GM21723 (cell line): ENCODE measurements at regions not wholly inside any gene's neighbourhood (a gene's known extent, or its start where the extent isn't known, plus 50 kb on each side); places are given as distances from the start of the nearest gene placed in this dataset.

Source experiments
- ATAC-seq: cut with Tn5 transposase; IDR thresholded peaks from one replicate; pipeline ENCODE4 v1.9.1; 2021; ENCODE audit warnings: mild to moderate bottlenecking, moderate library complexity; ENCODE audit not compliant: unreplicated experiment

DNA sequence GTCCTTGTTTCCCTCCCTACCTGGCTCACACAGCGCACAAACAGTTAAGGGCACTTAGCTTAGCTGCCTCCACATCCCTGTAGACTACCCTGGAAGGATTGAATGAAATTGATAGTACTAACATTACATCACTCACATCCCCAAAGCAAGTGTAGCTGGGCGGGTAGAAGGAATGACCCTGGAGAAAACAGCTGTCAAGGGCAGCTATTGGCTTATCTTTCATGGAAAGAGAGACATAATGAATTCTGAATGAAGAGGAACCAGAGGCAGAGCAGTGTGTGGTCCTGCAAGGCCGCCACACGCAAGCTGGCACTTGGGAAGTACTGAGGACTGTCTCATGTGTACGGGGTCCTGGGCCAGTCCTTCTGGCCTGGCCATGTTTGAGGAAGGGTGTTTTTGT, 369.6 kb upstream of the RGMA start:
- no peak for ATAC-seq

GRCh38 chr15:93454788-93455187, 365.8 kb upstream of the RGMA start:
- no peak for ATAC-seq

DNA sequence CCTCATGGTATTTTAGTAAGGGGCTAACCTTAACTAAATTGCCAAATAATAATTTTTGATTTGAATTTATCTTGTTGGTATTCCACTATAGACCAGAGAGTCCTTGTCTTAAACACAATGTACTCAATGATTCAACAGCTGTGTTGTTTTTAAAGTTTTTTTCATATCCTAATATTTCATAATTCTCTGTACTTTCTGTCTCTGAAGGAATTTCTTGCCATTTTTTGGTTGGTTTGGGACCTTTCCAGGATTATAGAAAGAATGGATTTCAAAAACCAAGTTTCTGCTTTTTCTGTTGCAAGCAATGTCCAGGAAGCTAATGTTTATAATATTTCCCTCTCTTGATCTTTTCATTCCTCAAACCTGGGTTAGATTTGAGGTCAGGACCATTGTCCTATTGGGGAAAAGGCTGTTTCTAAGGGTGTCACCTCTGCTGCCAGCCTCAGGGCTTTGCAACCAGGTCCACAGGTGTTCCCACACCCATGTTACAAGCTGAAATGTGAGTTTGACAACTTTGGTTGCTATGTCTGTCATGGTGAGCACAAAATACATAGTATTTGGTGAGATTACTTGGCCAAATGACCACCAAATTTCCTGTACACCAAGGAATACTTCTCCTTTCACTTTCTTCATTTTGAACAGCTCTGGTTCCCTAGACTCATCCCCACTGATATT, 363.7 kb upstream of the RGMA start:
- no peak for ATAC-seq

GRCh38 chr15:93451822-93452221, 362.8 kb upstream of the RGMA start:
- no peak for ATAC-seq

- no peak for ATAC-seq
Measured at GRCh38 chr15:93451265-93451664, 362.3 kb upstream of the RGMA start.

- no peak for ATAC-seq
Measured at GRCh38 chr15:93449798-93450197, 360.8 kb upstream of the RGMA start.

- no peak for ATAC-seq
Measured at GRCh38 chr15:93438310-93438709, 349.3 kb upstream of the RGMA start.

DNA sequence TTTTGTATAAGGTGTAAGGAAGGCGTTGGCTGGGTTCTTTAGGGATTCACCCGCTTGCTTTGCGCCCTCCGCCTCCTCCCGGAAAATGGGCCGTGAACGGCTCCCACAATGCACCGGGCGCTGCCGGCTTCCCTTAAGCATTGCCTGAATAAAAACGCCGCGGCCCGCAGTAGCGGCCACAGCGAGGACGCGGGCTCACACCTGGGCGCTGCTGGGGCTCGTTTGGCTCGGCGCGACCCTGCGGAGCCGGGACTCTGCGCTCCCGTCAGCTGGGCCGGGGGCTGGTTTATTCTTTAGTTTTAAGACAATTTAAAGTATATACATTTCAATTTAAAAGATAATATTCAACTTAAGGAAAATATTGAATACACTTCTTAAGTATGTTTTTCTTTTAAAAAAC, 343.5 kb upstream of the RGMA start:
- no peak for ATAC-seq

DNA sequence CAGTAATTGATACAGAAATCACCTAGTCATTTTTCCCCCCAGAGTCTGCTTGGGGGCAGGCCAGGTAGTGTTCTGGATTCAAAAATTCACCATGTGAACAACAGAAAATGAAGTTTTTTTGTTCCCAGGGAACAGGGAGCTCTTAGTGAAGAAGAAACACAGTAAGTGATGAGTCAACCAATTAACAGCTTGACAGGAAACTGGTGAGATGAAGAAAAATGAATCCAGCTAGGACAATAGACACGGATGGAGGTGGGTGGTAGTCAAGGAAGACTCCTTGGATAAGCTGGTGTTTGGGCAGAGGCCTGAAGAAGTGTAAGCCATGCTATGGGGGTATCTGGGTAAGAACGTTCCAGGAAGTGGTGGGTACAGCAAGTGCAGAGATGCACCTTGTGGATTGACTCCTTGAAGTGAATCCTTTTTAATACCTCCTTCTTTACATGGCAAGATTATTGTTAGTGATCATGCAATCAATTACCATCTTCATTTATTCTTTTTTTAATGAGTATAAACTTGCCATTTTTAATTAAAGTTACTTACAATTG, 339.9 kb upstream of the RGMA start:
- ATAC-seq: no peak

DNA sequence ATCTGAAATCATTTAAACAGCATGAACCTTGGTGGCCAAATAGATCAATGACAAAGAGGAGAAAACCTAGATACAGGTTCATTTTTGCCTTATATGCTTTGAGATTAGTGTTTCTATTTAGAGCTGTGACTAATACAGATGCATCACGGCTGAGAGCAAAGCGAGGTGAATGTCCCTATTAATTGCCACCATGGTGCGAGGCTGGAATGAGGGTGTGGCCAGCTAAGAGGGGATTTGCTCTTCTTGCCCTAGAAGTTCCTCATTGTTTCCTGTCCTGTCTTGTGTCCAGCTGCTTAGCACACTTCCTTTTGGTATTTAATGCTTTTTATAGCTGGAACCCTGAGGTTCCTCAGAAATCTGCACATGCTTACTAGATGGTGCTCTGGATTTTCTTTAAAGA, 339.1 kb upstream of the RGMA start:
- ATAC-seq: no peak

DNA sequence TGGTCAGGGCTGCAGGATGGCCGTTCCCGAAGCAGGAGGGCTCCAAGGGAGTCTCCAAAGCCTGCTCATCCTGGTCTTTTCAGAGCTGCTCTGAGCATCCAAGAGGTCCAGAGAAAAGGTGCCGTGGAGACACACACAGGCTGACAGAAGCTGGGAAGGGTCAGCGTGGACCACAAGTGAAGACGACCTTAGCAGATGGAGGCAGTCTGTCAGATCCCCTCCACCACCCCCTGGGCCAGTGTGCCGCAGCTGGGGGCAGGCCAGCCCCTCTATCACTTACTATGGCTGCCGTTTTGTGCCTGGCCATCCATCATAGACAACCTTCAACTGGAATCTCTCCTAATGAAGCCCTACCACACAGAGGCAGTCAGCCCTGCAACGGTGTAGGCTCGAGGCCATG, 335.1 kb upstream of the RGMA start:
- no peak for ATAC-seq

GRCh38 chr15:93422476-93422875, 333.5 kb upstream of the RGMA start:
- ATAC-seq: no peak

- no peak for ATAC-seq
Measured at GRCh38 chr15:93420477-93420876, 331.5 kb upstream of the RGMA start.

- ATAC-seq: no peak
Measured at GRCh38 chr15:93420050-93420452, 331.0 kb upstream of the RGMA start.

DNA sequence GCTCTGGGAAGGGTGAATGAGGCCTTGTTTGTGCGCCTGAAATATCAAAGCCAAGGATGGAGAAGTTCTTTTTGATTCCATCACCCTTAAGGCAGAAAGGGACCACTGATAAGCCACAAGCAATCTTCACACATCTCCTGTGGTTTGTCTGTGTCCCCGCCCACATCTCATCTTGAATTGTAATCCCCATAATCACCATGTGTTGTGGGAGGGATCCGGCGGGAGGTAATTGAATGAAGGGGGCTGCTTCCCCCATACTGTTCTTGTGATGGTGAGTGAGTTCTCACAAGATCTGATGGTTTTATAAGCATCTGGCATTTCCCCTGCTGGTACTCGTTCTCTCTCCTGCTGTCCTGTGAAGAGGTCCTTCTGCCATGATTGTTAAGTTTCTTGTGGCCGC, 329.6 kb upstream of the RGMA start:
- ATAC-seq: no peak

DNA sequence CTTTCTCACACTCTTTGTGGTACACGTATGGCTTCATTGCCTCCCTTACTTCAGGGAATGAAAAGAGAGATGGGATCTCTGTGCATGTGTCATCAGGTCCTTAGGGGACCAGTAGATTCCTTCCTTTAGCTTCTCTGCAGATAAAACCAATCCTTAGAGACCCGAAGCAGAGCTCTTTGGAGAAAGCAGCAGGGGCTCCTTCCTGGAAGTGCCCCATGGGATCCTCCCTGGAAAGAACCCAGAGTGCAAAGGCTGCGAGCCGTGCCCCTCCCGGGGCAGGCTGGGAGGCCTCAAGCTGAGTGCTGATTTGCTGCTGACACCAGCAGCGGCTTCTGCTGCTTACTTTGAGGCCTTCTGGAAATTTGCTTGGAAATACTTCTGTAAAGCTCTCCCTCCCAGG, 328.6 kb upstream of the RGMA start:
- ATAC-seq: no peak

DNA sequence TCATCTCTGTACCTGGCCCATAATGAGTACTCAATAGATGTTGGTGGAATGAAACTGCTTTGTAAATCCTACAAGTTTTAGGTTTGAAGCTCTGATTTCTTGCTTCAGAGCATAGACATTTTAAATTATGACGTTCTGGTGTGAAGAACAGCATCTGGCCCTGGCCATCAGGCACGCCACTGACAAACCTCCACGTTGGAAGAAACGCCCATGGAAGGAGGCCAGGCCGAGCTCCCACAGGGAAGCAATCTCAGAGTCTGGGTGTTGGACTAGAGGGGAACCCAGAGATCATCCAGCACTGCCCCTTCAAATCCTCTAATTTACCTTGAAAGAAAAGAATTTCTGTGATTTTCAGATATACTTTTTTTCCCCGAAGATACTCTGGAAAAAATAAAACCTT, 328.1 kb upstream of the RGMA start:
- no peak for ATAC-seq

DNA sequence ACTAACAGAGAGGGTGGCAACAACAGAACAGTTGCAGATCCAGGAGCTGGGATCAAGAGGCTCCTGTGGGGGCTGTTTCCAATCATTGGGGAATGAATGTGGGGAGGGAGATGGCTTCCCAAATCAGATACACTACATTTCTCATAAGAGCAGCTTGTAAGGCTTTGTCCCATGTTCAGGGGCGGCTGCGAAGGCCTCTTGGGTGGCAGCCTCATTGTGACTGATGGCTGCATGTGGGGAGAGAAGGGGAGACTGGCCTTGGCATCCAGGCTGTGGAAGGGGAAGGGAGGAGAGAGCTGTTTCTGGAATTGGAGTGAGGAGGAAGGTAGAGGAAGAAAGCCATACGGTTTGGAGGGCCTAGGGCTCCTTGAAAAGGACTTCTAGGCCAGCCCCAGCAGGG, 326.6 kb upstream of the RGMA start:
- ATAC-seq: no peak

DNA sequence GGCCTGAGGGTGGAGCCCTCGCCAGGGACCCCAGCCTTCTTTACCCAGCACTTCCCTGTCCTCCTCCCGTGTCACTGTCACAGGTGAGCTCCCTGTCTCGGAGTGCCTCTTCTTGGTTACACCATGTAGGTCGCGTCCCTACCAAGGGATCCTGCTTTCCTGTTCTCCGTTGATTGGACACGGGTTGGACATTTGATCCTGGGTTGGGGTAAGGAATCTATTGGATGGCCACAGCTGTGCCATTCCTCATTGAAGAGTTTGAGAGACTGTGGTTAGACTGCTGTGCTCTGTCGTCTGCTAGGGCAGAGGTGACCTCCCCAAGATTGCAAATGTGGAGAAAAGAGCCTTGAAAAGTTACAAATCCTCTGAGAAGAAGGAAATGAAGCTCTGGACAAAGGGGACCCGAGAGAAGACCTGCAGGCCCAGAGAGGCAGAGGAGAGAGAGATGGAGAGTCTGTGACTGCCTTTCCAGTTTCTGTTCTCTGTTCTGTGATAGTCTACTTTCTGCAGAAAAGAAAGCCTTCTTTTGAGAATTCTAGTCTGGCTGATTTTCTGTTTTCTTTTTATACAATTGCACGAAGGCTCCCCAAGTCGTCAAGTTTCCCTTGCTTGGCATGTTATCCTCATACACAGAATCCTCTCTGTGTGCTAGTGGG, 325.7 kb upstream of the RGMA start:
- no peak for ATAC-seq

- no peak for ATAC-seq
Measured at GRCh38 chr15:93413745-93414144, 324.7 kb upstream of the RGMA start.

- no peak for ATAC-seq
Measured at GRCh38 chr15:93399121-93399520, 310.1 kb upstream of the RGMA start.

- ATAC-seq: no peak
Measured at GRCh38 chr15:93389211-93389610, 300.2 kb upstream of the RGMA start.

- no peak for ATAC-seq
Measured at GRCh38 chr15:93384886-93385285, 295.9 kb upstream of the RGMA start.
